H9 (cell line): ENCODE measurements at regions not wholly inside any gene's neighbourhood (a gene's known extent, or its start where the extent isn't known, plus 50 kb on each side); places are given as distances from the start of the nearest gene placed in this dataset.
A peak's percentile ranks its signal among the peaks of the same experiment; 100 is the strongest.

Experiments used
- DNase-seq: peaks from one replicate; pipeline ENCODE4 v3.0.0-alpha.2; 2017
- H2AFZ ChIP-seq: one replicate; pipeline ENCODE4 v1.6.1; 2013; ENCODE audit warnings: mild to moderate bottlenecking, low read length, control low read depth, moderate library complexity
- H2AK5ac ChIP-seq: 2 replicates; pipeline ENCODE4 v1.6.1; 2013; ENCODE audit warnings: low read length, control low read depth, mixed read lengths; ENCODE audit not compliant: insufficient read length
- H2BK120ac ChIP-seq: one replicate; pipeline ENCODE4 v1.6.1; 2013; ENCODE audit warnings: low read depth, mild to moderate bottlenecking, low read length, control low read depth, inconsistent platforms; ENCODE audit not compliant: poor library complexity, severe bottlenecking
- H2BK12ac ChIP-seq: 2 replicates; pipeline ENCODE4 v1.6.1; 2013; ENCODE audit warnings: low read length, control low read depth, mixed read lengths, low read depth; ENCODE audit not compliant: insufficient read length
- H2BK15ac ChIP-seq: 2 replicates; pipeline ENCODE4 v1.6.1; 2013; ENCODE audit warnings: low read depth, low read length, control low read depth
- H2BK20ac ChIP-seq: one replicate; pipeline ENCODE4 v1.6.1; 2013; ENCODE audit warnings: low read depth, mild to moderate bottlenecking, low read length, control low read depth, inconsistent platforms; ENCODE audit not compliant: poor library complexity, severe bottlenecking
- H2BK5ac ChIP-seq: 2 replicates; pipeline ENCODE4 v1.6.1; 2013; ENCODE audit warnings: low read length, control low read depth, mixed read lengths; ENCODE audit not compliant: insufficient read length
- H3K14ac ChIP-seq: 2 replicates; pipeline ENCODE4 v1.6.1; 2013; ENCODE audit warnings: low read length, control low read depth; ENCODE audit not compliant: insufficient read depth
- H3K18ac ChIP-seq: 2 replicates; pipeline ENCODE4 v1.6.1; 2013; ENCODE audit warnings: low read depth, mild to moderate bottlenecking, mixed read lengths, low read length, control low read depth; ENCODE audit not compliant: insufficient read length
- H3K23ac ChIP-seq: 2 replicates; pipeline ENCODE4 v1.6.1; 2013; ENCODE audit warnings: low read length, control low read depth, mixed read lengths, low read depth; ENCODE audit not compliant: insufficient read length
- H3K23me2 ChIP-seq: 2 replicates; pipeline ENCODE4 v1.6.1; 2013; ENCODE audit warnings: low read depth, mild to moderate bottlenecking, mixed read lengths, low read length, control low read depth; ENCODE audit not compliant: insufficient read length, poor library complexity, severe bottlenecking
- H3K27ac ChIP-seq: 2 replicates; pipeline ENCODE4 v1.5.1; 2013; ENCODE audit warnings: low read length, control low read depth, mixed read lengths, low read depth; ENCODE audit not compliant: insufficient read length
- H3K27me3 ChIP-seq: 2 replicates; pipeline ENCODE4 v1.6.1; 2013; ENCODE audit warnings: low read length, control low read depth, inconsistent platforms; ENCODE audit not compliant: insufficient read depth
- H3K4ac ChIP-seq: 2 replicates; pipeline ENCODE4 v1.6.1; 2013; ENCODE audit warnings: low read depth, mild to moderate bottlenecking, control low read depth, inconsistent platforms, low read length, moderate library complexity
- H3K4me1 ChIP-seq: 2 replicates; pipeline ENCODE4 v1.6.1; 2013; ENCODE audit warnings: low read length, control low read depth, inconsistent platforms; ENCODE audit not compliant: insufficient read depth
- H3K4me2 ChIP-seq: 2 replicates; pipeline ENCODE4 v1.6.1; 2013; ENCODE audit warnings: low read length, control low read depth, mixed read lengths; ENCODE audit not compliant: insufficient read length, insufficient read depth
- H3K56ac ChIP-seq: 2 replicates; pipeline ENCODE4 v1.6.1; 2013; ENCODE audit warnings: low read depth, mild to moderate bottlenecking, mixed read lengths, low read length, control low read depth; ENCODE audit not compliant: insufficient read length
- H3K79me1 ChIP-seq: 2 replicates; pipeline ENCODE4 v1.6.1; 2013; ENCODE audit warnings: low read depth, mild to moderate bottlenecking, moderate library complexity, low read length, control low read depth, inconsistent platforms; ENCODE audit not compliant: insufficient read depth, poor library complexity, severe bottlenecking
- H3K79me2 ChIP-seq: 2 replicates; pipeline ENCODE4 v1.6.1; 2013; ENCODE audit warnings: low read length, control low read depth, inconsistent platforms; ENCODE audit not compliant: insufficient read depth
- H3K9ac ChIP-seq: 2 replicates; pipeline ENCODE4 v1.6.1; 2013; ENCODE audit warnings: low read length, control low read depth, mixed read lengths; ENCODE audit not compliant: insufficient read length; ENCODE audit errors: extremely low read depth
- H3K9me3 ChIP-seq: one replicate; pipeline ENCODE4 v1.6.1; 2013; ENCODE audit warnings: low read depth, low read length, inconsistent platforms; ENCODE audit not compliant: control insufficient read depth
- H3T11ph ChIP-seq: one replicate; pipeline ENCODE4 v1.6.1; 2013; ENCODE audit warnings: mild to moderate bottlenecking, low read length, control low read depth, inconsistent platforms
- H4K20me1 ChIP-seq: one replicate; pipeline ENCODE4 v1.6.1; 2013; ENCODE audit not compliant: control insufficient read depth, insufficient read length, insufficient read depth
- H4K5ac ChIP-seq: 2 replicates; pipeline ENCODE4 v1.6.1; 2013; ENCODE audit warnings: low read depth, mild to moderate bottlenecking, mixed read lengths, low read length, control low read depth; ENCODE audit not compliant: insufficient read length
- H4K8ac ChIP-seq: replicated peaks from 2 replicates; pipeline ENCODE4 v1.6.1; 2013; ENCODE audit warnings: low read length, control low read depth, mixed read lengths, low read depth; ENCODE audit not compliant: insufficient read length
- H4K91ac ChIP-seq: 2 replicates; pipeline ENCODE4 v1.6.1; 2013; ENCODE audit warnings: low read depth, mild to moderate bottlenecking, moderate library complexity, mixed read lengths, low read length, control low read depth; ENCODE audit not compliant: insufficient read length
- H3K27ac Mint-ChIP-seq, 3 experiments: 2 replicates in 2 of 3; 3 replicates in 1 of 3; pipeline ENCODE4 v1.8.0; 2020 to 2021; ENCODE audit warnings: mixed read lengths in 3 of 3, mild to moderate bottlenecking in 1 of 3, moderate library complexity in 1 of 3
- H3K27me3 Mint-ChIP-seq: 2 replicates; pipeline ENCODE4 v1.8.0; 2021; ENCODE audit warnings: low read depth, mild to moderate bottlenecking, moderate library complexity, mixed read lengths
- H3K36me3 Mint-ChIP-seq, 3 experiments: 2 replicates in 2 of 3; 3 replicates in 1 of 3; pipeline ENCODE4 v1.8.0; 2020 to 2021; ENCODE audit warnings: low read depth in 3 of 3, mixed read lengths in 3 of 3; ENCODE audit not compliant: insufficient read depth in 1 of 3
- H3K4me1 Mint-ChIP-seq, 2 experiments: 2 replicates each; pipeline ENCODE4 v1.8.0; 2020; ENCODE audit warnings: mixed read lengths in 2 of 2
- H3K4me3 Mint-ChIP-seq, 2 experiments: 2 replicates in 1 of 2; 3 replicates in 1 of 2; pipeline ENCODE4 v1.8.0; 2020 to 2021; ENCODE audit warnings: mild to moderate bottlenecking in 2 of 2, mixed read lengths in 2 of 2, moderate library complexity in 1 of 2
- H3K9me3 Mint-ChIP-seq, 2 experiments: 2 replicates in 1 of 2; 3 replicates in 1 of 2; pipeline ENCODE4 v1.8.0; 2020; ENCODE audit warnings: mild to moderate bottlenecking in 2 of 2, mixed read lengths in 2 of 2, moderate library complexity in 1 of 2
- WGBS: extraction: QIAGEN DNeasy Blood & Tissue Kit; methylation state at CpG from one replicate; pipeline ENCODE4 v1.1.7; 2013; ENCODE audit warnings: missing lambda C conversion rate, low lambda C conversion rate, mixed read lengths; ENCODE audit not compliant: insufficient read length; ENCODE audit errors: extremely low coverage; 5-methylcytosine and 5-hydroxymethylcytosine counted together
- TF ChIP-seq, protein P1 (sequence below): fragments of 200-600 bp; sonication (generic); conservative IDR thresholded peaks from 3 replicates; pipeline ENCODE4 v1.8.0; 2021; ENCODE audit warnings: antibody characterized with exemption, mild to moderate bottlenecking

DNA sequence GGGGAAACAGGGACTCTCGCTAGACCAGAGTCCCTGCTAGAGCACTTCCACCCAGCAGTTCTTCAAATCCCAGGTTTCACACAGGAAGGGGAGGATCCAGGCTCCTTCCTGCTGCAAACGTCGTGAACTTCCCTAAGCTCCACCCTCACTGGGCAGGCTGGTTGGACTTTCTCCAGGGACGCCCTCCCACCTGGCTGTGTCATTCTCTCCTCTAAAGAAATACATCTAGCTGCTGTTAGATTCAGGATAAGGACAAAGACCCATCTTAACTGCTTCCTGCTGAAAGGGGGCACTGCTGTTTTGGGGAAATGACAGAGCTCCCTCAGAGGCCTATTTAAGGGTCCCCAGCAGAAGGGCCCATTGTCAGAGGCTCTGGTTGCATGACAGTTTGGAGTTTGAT, 230.7 kb downstream of the SEMA6A start:
- TF ChIP-seq, protein P1, sequence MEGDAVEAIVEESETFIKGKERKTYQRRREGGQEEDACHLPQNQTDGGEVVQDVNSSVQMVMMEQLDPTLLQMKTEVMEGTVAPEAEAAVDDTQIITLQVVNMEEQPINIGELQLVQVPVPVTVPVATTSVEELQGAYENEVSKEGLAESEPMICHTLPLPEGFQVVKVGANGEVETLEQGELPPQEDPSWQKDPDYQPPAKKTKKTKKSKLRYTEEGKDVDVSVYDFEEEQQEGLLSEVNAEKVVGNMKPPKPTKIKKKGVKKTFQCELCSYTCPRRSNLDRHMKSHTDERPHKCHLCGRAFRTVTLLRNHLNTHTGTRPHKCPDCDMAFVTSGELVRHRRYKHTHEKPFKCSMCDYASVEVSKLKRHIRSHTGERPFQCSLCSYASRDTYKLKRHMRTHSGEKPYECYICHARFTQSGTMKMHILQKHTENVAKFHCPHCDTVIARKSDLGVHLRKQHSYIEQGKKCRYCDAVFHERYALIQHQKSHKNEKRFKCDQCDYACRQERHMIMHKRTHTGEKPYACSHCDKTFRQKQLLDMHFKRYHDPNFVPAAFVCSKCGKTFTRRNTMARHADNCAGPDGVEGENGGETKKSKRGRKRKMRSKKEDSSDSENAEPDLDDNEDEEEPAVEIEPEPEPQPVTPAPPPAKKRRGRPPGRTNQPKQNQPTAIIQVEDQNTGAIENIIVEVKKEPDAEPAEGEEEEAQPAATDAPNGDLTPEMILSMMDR, result peak; percentile 22; the same call in 1 of the 3 replicates
- H3K79me2 ChIP-seq, result no peaks in the 10 kb centered on the region
- H4K91ac ChIP-seq, result no peak overlapping the region
- H2BK5ac ChIP-seq, result no peak overlapping the region
- H3K27me3 Mint-ChIP-seq, result no peaks in the 10 kb centered on the region
- no peak overlapping the region for H2AFZ ChIP-seq
- no peak overlapping the region for H3K14ac ChIP-seq
- no peak overlapping the region for H3K18ac ChIP-seq
- H4K5ac ChIP-seq, result no peak overlapping the region
- no peak overlapping the region for H3K4ac ChIP-seq
- no peak overlapping the region for H3K4me3 Mint-ChIP-seq
- H3K4me1 Mint-ChIP-seq, result peaks cover 11 to 12% of the 10 kb centered on the region in 2 experiments
- DNase-seq, result peak; percentile 92
- H3K4me2 ChIP-seq, result no peak overlapping the region
- H3K36me3 Mint-ChIP-seq, result peaks cover 5 to 16% (median 5%) of the 10 kb centered on the region in 3 experiments; a peak in 6 of 7 replicates
- H4K20me1 ChIP-seq, result no peaks in the 10 kb centered on the region
- no peaks in the 10 kb centered on the region for H3K4me1 ChIP-seq
- H3K9me3 ChIP-seq, result no peaks in the 10 kb centered on the region
- H4K8ac ChIP-seq, result no peak overlapping the region
- H2AK5ac ChIP-seq, result no peak overlapping the region
- H3K27me3 ChIP-seq, result no peaks in the 10 kb centered on the region
- no peak overlapping the region for H3K56ac ChIP-seq
- no peak overlapping the region for H3K9ac ChIP-seq
- no peak overlapping the region for H3T11ph ChIP-seq
- H3K9me3 Mint-ChIP-seq, result peaks cover 10 to 12% of the 10 kb centered on the region in 2 experiments; a peak in 4 of 5 replicates
- no peak overlapping the region for H2BK15ac ChIP-seq
- no peak overlapping the region for H2BK12ac ChIP-seq
- H3K23me2 ChIP-seq, result no peaks in the 10 kb centered on the region
- no peaks in the 10 kb centered on the region for H3K79me1 ChIP-seq
- no peak overlapping the region for H2BK20ac ChIP-seq
- WGBS, result no CpG with 5 or more reads among the region's 4 CpGs
- no peak overlapping the region for H3K23ac ChIP-seq
- no peak overlapping the region for H3K27ac ChIP-seq
- H2BK120ac ChIP-seq, result no peak overlapping the region
- H3K27ac Mint-ChIP-seq, result peak overlapping the region in 1 of 3 experiments; percentile 20; a peak in 1 of 7 replicates
